Liver (tissue), 8 donors: ENCODE measurements at regions not wholly inside any gene's neighbourhood (a gene's known extent, or its start where the extent isn't known, plus 50 kb on each side); places are given as distances from the start of the nearest gene placed in this dataset.

ENCODE experiments used
- DNase-seq: peaks from one replicate; pipeline ENCODE4 v3.0.0-alpha.2; 2017; ENCODE audit warnings: low spot score
- H3K27ac ChIP-seq, 2 donors: one replicate each; pipeline ENCODE4 v1.7.0; 2013; ENCODE audit warnings: inconsistent platforms in 2 of 2, low read length in 2 of 2, control low read depth in 1 of 2, low read depth in 1 of 2, mild to moderate bottlenecking in 1 of 2
- H3K27me3 ChIP-seq, 4 donors: one replicate each; pipeline versions ENCODE4 v1.6.1 to v1.7.0; 2013; ENCODE audit warnings: low read length in 3 of 4, inconsistent platforms in 1 of 4, mild to moderate bottlenecking in 1 of 4, moderate library complexity in 1 of 4; ENCODE audit not compliant: control insufficient read depth in 4 of 4, insufficient read depth in 4 of 4
- H3K36me3 ChIP-seq, 4 donors: one replicate each; pipeline versions ENCODE4 v1.6.1 to v1.7.0; 2013; ENCODE audit warnings: low read length in 3 of 4, mild to moderate bottlenecking in 3 of 4, low read depth in 1 of 4, moderate library complexity in 1 of 4; ENCODE audit not compliant: control insufficient read depth in 4 of 4, insufficient read depth in 3 of 4
- H3K4me1 ChIP-seq, 4 donors: one replicate each; pipeline versions ENCODE4 v1.6.1 to v1.7.0; 2013; ENCODE audit warnings: low read length in 3 of 4, mild to moderate bottlenecking in 3 of 4, moderate library complexity in 1 of 4; ENCODE audit not compliant: control insufficient read depth in 4 of 4, insufficient read depth in 4 of 4
- H3K4me3 ChIP-seq, 3 donors: one replicate each; pipeline versions ENCODE4 v1.6.1 to v1.7.0; 2013; ENCODE audit warnings: low read length in 3 of 3, control low read depth in 1 of 3, low read depth in 1 of 3, mild to moderate bottlenecking in 1 of 3
- H3K9ac ChIP-seq, 2 donors: one replicate each; pipeline ENCODE4 v1.7.0; 2013; ENCODE audit warnings: low read length in 2 of 2, mild to moderate bottlenecking in 2 of 2, moderate library complexity in 2 of 2, control low read depth in 1 of 2, low read depth in 1 of 2
- H3K9me3 ChIP-seq, 4 donors: one replicate each; pipeline versions ENCODE4 v1.6.1 to v1.7.0; 2013; ENCODE audit warnings: low read length in 3 of 4; ENCODE audit not compliant: control insufficient read depth in 4 of 4
- ATF3 ChIP-seq: IDR thresholded peaks from 2 replicates; pipeline ENCODE4 v1.6.1; 2016; ENCODE audit warnings: antibody characterized with exemption
- EGR1 ChIP-seq, 2 donors: IDR thresholded peaks; 2 replicates each; pipeline ENCODE4 v1.6.1; 2016 to 2018; ENCODE audit warnings: antibody characterized with exemption in 2 of 2, low read depth in 2 of 2
- FOXA1 ChIP-seq: IDR thresholded peaks from 2 replicates; pipeline ENCODE4 v1.6.1; 2016; ENCODE audit warnings: antibody characterized with exemption
- FOXA2 ChIP-seq: IDR thresholded peaks from 2 replicates; pipeline ENCODE4 v1.6.1; 2016; ENCODE audit warnings: antibody characterized with exemption
- HNF4A ChIP-seq, 2 donors: conservative IDR thresholded peaks; 2 replicates each; pipeline ENCODE4 v1.6.1; 2016; ENCODE audit warnings: antibody characterized with exemption in 2 of 2, mild to moderate bottlenecking in 2 of 2
- HNF4G ChIP-seq: IDR thresholded peaks from 2 replicates; pipeline ENCODE4 v1.6.1; 2016; ENCODE audit warnings: antibody characterized with exemption
- JUND ChIP-seq, 2 donors: IDR thresholded peaks; 2 replicates each; pipeline ENCODE4 v1.6.1; 2016; ENCODE audit warnings: antibody characterized with exemption in 2 of 2
- NR2F2 ChIP-seq: IDR thresholded peaks from 2 replicates; pipeline ENCODE4 v1.6.1; 2016; ENCODE audit warnings: antibody characterized with exemption
- RAD21 ChIP-seq, 2 donors: IDR thresholded peaks; 2 replicates each; pipeline ENCODE4 v1.6.1; 2016; ENCODE audit warnings: antibody characterized with exemption in 2 of 2, mild to moderate bottlenecking in 2 of 2
- RXRA ChIP-seq, 2 donors: IDR thresholded peaks; 2 replicates each; pipeline ENCODE4 v1.6.1; 2017 to 2018; ENCODE audit warnings: antibody characterized with exemption in 2 of 2, mild to moderate bottlenecking in 1 of 2
- SP1 ChIP-seq: IDR thresholded peaks from 2 replicates; pipeline ENCODE4 v1.6.1; 2018; ENCODE audit warnings: antibody characterized with exemption, mild to moderate bottlenecking
- TAF1 ChIP-seq: conservative IDR thresholded peaks from 2 replicates; pipeline ENCODE4 v1.6.1; 2016; ENCODE audit warnings: antibody characterized with exemption, mild to moderate bottlenecking
- YY1 ChIP-seq: IDR thresholded peaks from 2 replicates; pipeline ENCODE4 v1.6.1; 2016; ENCODE audit warnings: antibody characterized with exemption, mild to moderate bottlenecking
- ZBTB33 ChIP-seq: IDR thresholded peaks from 2 replicates; pipeline ENCODE4 v1.6.1; 2016; ENCODE audit warnings: antibody characterized with exemption
- WGBS: extraction: QIAGEN DNeasy Blood & Tissue Kit; methylation state at CpG from one replicate; pipeline ENCODE4 v1.1.7; 2013; 5-methylcytosine and 5-hydroxymethylcytosine counted together
- TF ChIP-seq, protein P1 (sequence below): IDR thresholded peaks from 2 replicates; pipeline ENCODE4 v1.6.1; 2016; ENCODE audit warnings: antibody characterized with exemption
- TF ChIP-seq, protein P2 (sequence below): IDR thresholded peaks from 2 replicates; pipeline ENCODE4 v1.6.1; 2016; ENCODE audit warnings: antibody characterized with exemption, mild to moderate bottlenecking
- TF ChIP-seq, protein P3 (sequence below): fragments of 150-350 bp; IDR thresholded peaks from 2 replicates; pipeline ENCODE4 v1.5.1; 2017; ENCODE audit warnings: improper control_type of control experiment, low read depth, low read length; ENCODE audit not compliant: missing input control
- donor health status: healthy.
- donor health status: healthy.
- donor health status: healthy.
- donor health status: healthy.
- donor health status: healthy.

DNA sequence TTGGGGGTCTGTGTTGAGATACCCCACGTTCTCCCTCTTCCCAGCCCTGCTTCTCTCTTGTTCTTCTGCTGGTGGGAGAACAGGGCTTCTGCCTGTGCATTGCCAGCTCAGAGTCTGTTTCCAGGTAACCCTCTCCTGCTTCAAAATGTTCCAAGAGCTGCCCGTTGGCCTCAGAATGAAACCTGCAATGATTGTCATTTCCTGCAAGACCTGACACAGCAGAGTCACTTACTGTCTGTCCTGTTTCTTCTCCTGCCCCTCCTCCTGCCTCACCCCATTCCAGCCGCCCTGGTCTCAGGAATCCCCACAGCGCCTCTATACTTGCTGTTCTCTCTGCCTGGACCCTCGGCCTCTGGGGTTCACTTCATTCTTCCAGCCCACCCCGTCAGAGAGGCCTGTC lies 81.4 kb upstream of the ARID1B start:
- Histone ChIP-seq H3K27ac (no peak overlapping the region), H3K27me3 (no peaks in the 10 kb centered on the region), H3K4me1 (peaks cover 0 to 7% (median 5%) of the 10 kb centered on the region in 4 donors), H3K9ac (no peak overlapping the region), H3K4me3 (no peak overlapping the region), H3K9me3 (peaks cover 0 to 1% (median 0%) of the 10 kb centered on the region in 4 donors), H3K36me3 (no peaks in the 10 kb centered on the region)
- no peak for DNase-seq
- 83% methylated on average over 6 of the region's 6 CpGs for WGBS
- TF ChIP-seq YY1 (no peak), TAF1 (no peak), FOXA2 (no peak), HNF4G (no peak), EGR1 (IDR thresholded peaks at IDR 0.05; ENCODE audit: low read depth in 2 of 2) (no peak), NR2F2 (no peak), RXRA (IDR thresholded peaks at IDR 0.05) (no peak), ZBTB33 (no peak), JUND (IDR thresholded peaks at IDR 0.05) (no peak), ATF3 (no peak), SP1 (no peak), RAD21 (IDR thresholded peaks at IDR 0.05) (no peak), FOXA1 (no peak), HNF4A (conservative IDR thresholded peaks at IDR 0.05) (no peak)
- TF ChIP-seq, protein P1, sequence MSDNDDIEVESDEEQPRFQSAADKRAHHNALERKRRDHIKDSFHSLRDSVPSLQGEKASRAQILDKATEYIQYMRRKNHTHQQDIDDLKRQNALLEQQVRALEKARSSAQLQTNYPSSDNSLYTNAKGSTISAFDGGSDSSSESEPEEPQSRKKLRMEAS = no peak
- TF ChIP-seq, protein P2, sequence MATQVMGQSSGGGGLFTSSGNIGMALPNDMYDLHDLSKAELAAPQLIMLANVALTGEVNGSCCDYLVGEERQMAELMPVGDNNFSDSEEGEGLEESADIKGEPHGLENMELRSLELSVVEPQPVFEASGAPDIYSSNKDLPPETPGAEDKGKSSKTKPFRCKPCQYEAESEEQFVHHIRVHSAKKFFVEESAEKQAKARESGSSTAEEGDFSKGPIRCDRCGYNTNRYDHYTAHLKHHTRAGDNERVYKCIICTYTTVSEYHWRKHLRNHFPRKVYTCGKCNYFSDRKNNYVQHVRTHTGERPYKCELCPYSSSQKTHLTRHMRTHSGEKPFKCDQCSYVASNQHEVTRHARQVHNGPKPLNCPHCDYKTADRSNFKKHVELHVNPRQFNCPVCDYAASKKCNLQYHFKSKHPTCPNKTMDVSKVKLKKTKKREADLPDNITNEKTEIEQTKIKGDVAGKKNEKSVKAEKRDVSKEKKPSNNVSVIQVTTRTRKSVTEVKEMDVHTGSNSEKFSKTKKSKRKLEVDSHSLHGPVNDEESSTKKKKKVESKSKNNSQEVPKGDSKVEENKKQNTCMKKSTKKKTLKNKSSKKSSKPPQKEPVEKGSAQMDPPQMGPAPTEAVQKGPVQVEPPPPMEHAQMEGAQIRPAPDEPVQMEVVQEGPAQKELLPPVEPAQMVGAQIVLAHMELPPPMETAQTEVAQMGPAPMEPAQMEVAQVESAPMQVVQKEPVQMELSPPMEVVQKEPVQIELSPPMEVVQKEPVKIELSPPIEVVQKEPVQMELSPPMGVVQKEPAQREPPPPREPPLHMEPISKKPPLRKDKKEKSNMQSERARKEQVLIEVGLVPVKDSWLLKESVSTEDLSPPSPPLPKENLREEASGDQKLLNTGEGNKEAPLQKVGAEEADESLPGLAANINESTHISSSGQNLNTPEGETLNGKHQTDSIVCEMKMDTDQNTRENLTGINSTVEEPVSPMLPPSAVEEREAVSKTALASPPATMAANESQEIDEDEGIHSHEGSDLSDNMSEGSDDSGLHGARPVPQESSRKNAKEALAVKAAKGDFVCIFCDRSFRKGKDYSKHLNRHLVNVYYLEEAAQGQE = no peak
- TF ChIP-seq, protein P3, sequence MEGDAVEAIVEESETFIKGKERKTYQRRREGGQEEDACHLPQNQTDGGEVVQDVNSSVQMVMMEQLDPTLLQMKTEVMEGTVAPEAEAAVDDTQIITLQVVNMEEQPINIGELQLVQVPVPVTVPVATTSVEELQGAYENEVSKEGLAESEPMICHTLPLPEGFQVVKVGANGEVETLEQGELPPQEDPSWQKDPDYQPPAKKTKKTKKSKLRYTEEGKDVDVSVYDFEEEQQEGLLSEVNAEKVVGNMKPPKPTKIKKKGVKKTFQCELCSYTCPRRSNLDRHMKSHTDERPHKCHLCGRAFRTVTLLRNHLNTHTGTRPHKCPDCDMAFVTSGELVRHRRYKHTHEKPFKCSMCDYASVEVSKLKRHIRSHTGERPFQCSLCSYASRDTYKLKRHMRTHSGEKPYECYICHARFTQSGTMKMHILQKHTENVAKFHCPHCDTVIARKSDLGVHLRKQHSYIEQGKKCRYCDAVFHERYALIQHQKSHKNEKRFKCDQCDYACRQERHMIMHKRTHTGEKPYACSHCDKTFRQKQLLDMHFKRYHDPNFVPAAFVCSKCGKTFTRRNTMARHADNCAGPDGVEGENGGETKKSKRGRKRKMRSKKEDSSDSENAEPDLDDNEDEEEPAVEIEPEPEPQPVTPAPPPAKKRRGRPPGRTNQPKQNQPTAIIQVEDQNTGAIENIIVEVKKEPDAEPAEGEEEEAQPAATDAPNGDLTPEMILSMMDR = no peak

DNA sequence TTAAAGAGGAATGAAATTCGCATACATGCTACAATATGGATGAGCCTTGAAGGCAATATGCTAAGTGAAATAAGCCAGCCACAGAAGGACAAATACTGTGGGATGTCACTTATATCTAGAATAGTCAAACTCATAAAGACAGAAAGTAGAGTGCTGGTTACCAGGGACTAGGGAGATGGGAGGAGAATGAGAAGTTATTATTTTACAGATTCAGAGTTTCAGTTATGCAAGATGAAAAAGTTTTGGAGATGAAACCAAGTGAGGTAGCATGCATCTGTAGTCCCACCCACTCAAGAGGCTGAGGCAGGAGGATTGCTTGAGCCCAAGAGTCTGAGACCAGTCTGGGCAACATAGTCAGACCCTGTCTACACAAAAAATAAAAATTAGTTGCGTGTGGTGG lies 82.5 kb upstream of the ARID1B start:
- Histone ChIP-seq H3K4me3 (no peak overlapping the region), H3K27me3 (no peaks in the 10 kb centered on the region), H3K9me3 (peaks cover 0 to 1% (median 0%) of the 10 kb centered on the region in 4 donors), H3K27ac (no peak overlapping the region), H3K4me1 (no peaks in the 10 kb centered on the region), H3K9ac (no peak overlapping the region), H3K36me3 (no peaks in the 10 kb centered on the region)
- TF ChIP-seq TAF1 = no peak
- TF ChIP-seq SP1 = no peak
- no peak for TF ChIP-seq HNF4A (conservative IDR thresholded peaks at IDR 0.05)
- TF ChIP-seq JUND (IDR thresholded peaks at IDR 0.05) = no peak
- no peak for TF ChIP-seq YY1
- no peak for DNase-seq
- WGBS = 93% methylated on average over 2 of the region's 2 CpGs
